GM18502 (cell line): ENCODE measurements at regions not wholly inside any gene's neighbourhood (a gene's known extent, or its start where the extent isn't known, plus 50 kb on each side); places are given as distances from the start of the nearest gene placed in this dataset.
"Not testable (repeated sequence)": the region's sequence is repeated elsewhere in the genome, so short reads cannot be mapped to it uniquely, and the experiment has no call there.

Experiments used
- ATAC-seq: cut with Tn5 transposase; IDR thresholded peaks from one replicate; pipeline ENCODE4 v1.9.1; 2021; ENCODE audit warnings: mild to moderate bottlenecking; ENCODE audit not compliant: unreplicated experiment, poor library complexity

GRCh38 chr4:173475751-173476150 lies 54.3 kb downstream of the HAND2 start:
- ATAC-seq = no peak

- ATAC-seq = no peak
These were observed 60.4 kb downstream of the HAND2 start for GRCh38 chr4:173469622-173470021.

GRCh38 chr4:173468314-173468713 lies 61.7 kb downstream of the HAND2 start:
- no peak for ATAC-seq

GRCh38 chr4:173466101-173466500 lies 63.9 kb downstream of the HAND2 start:
- no peak for ATAC-seq

- no peak for ATAC-seq
These were observed 65.5 kb downstream of the HAND2 start for GRCh38 chr4:173464481-173464880.

GRCh38 chr4:173463816-173464215 lies 64.9 kb upstream of the SCRG1 start:
- no peak for ATAC-seq

- ATAC-seq = no peak
These were observed 62.3 kb upstream of the SCRG1 start for GRCh38 chr4:173461170-173461569.

- ATAC-seq = no peak
These were observed 60.9 kb upstream of the SCRG1 start for GRCh38 chr4:173459857-173460256.

GRCh38 chr4:173457893-173458292 lies 59.0 kb upstream of the SCRG1 start:
- no peak for ATAC-seq

GRCh38 chr4:173451435-173451834 lies 52.5 kb upstream of the SCRG1 start:
- not testable (repeated sequence) for ATAC-seq

- no peak for ATAC-seq
These were observed 51.4 kb upstream of the SCRG1 start for GRCh38 chr4:173450281-173450680.

- no peak for ATAC-seq
These were observed 50.4 kb upstream of the SCRG1 start for GRCh38 chr4:173449380-173449717.

GRCh38 chr4:173448608-173449379 lies 49.9 kb upstream of the SCRG1 start:
- peak; percentile 51 for ATAC-seq
